22Rv1 (cell line): ENCODE measurements at regions not wholly inside any gene's neighbourhood (a gene's known extent, or its start where the extent isn't known, plus 50 kb on each side); places are given as distances from the start of the nearest gene placed in this dataset.

ENCODE experiments used
- H3K27ac ChIP-seq: fragments of 450-650 bp; 2 replicates; pipeline ENCODE4 v1.5.1; 2017
- CTCF ChIP-seq: fragments of 450-650 bp; IDR thresholded peaks from 2 replicates; pipeline ENCODE4 v1.5.1; 2017; ENCODE audit warnings: mild to moderate bottlenecking
- ZFX ChIP-seq: fragments of 450-650 bp; IDR thresholded peaks from 2 replicates; pipeline ENCODE4 v1.6.1; 2017; ENCODE audit warnings: antibody characterized with exemption, borderline replicate concordance

DNA sequence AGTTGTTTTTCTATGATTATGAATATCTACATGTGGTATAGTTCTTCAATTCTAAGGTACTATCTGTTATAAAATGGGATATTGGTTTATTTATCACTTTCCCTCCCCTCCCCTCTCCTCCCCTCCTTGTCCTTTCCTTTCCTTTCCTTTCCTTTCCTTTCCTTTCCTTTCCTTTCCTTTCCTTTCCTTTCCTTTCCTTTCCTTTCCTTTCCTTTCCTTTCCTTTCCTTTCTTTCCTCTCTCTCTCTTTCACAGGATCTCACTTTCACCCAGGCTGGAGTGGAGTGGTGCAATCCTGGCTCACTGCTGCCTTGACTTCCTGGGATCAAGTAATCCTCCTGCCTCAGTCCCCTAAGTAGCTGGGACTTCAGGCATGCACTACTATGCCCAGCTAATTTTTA, 466.8 kb downstream of the DMAC1 start:
- TF ChIP-seq ZFX (no peak), CTCF (no peak)
- H3K27ac ChIP-seq, result no peak overlapping the region

DNA sequence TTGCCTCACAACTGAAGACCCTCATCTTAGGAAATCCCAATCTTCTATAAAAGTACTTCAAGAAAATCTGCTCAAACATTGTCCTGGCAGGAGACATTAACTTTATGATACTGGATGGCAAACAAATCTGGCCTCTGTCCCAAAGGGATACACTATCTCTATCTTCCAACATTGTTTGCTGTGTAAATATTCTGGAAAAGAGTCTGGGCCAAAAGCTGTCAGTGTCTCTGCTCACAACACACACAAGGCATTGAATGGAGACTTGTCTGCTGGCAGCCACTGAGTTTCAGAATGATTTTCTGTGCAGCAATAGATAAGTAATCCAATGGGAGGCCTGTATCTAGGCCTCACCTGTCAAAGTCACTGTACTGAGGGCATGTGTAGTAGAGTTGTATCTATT, 471.1 kb downstream of the DMAC1 start:
- no peak for TF ChIP-seq ZFX
- TF ChIP-seq CTCF, result no peak
- no peak overlapping the region for H3K27ac ChIP-seq

- no peak overlapping the region for H3K27ac ChIP-seq
- TF ChIP-seq ZFX (no peak), CTCF (no peak)
These were observed 473.6 kb downstream of the DMAC1 start for GRCh38 chr9:7325995-7326394.

DNA sequence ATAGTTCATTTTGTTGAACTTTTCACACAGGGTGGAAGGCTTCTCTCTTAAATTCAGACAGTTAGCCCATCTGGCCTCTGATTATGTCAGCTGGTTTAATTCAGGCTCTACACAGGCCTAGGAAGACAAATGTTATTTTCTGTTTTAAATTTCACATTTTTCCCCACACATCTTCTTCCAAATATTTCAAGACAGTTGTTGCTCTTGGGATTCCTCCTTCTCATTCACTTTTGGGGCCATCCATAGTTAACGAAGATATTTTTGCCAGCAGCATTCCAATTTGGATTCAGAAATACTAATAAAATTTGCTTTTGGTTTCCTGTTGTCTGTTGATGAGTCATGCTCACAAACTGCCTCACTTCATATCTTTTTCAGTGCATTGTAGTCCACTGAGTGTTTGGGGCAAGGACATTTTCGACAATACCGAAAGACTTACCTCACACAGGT, 475.4 kb downstream of the DMAC1 start:
- no peak overlapping the region for H3K27ac ChIP-seq
- TF ChIP-seq CTCF, result no peak

DNA sequence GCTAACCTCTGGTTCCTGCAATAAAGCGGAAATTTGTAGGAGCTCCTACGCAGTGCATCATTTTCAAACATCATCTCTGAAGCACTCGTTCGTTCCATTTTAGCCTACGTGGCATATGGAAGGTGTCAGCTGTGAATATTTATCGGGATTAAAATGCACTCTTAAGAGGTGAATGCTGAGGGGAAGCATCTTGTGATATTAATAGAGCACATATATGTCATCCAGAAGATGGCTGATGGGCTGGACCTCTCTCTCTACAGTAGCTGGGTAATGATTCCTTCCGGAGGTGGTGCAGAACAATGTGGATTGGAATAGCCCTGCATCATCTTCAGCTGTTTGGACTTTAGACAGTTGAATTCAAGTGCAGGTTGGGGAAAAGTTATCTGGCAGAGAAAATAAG, 478.7 kb downstream of the DMAC1 start:
- H3K27ac ChIP-seq, result no peak overlapping the region
- no peak for TF ChIP-seq ZFX
- no peak for TF ChIP-seq CTCF

- TF ChIP-seq ZFX (no peak), CTCF (no peak)
- no peak overlapping the region for H3K27ac ChIP-seq
These were observed 479.4 kb downstream of the DMAC1 start for GRCh38 chr9:7320139-7320538.

- no peak for TF ChIP-seq CTCF
- TF ChIP-seq ZFX, result no peak
These were observed 480.7 kb downstream of the DMAC1 start for GRCh38 chr9:7318920-7319319.

More at GRCh38 chr9:7318920-7319319, 480.7 kb downstream of the DMAC1 start:
- no peak overlapping the region for H3K27ac ChIP-seq
